H1 (cell line): ENCODE measurements at regions not wholly inside any gene's neighbourhood (a gene's known extent, or its start where the extent isn't known, plus 50 kb on each side); places are given as distances from the start of the nearest gene placed in this dataset.

Source experiments
- KDM1A ChIP-seq: fragments of 200-600, 300-600 bp; sonication (generic); IDR thresholded peaks from 2 replicates; pipeline ENCODE4 v1.7.1; 2016; ENCODE audit warnings: mild to moderate bottlenecking, low read length, borderline replicate concordance

- TF ChIP-seq KDM1A: no peak
These were observed 666.7 kb upstream of the ADAMTS5 start (continued) for GRCh38 chr21:27633631-27634030.
